Fibroblast of lung (primary cell): ENCODE measurements at regions not wholly inside any gene's neighbourhood (a gene's known extent, or its start where the extent isn't known, plus 50 kb on each side); places are given as distances from the start of the nearest gene placed in this dataset.

Experiments used
- DNase-seq, 2 donors: peaks; one replicate each; pipeline versions ENCODE4 v3.0.0 to v3.0.0-alpha.2; 2010; ENCODE audit warnings: low read depth in 2 of 2
- H2AFZ ChIP-seq: 2 replicates; pipeline ENCODE4 v1.5.1; 2012; ENCODE audit warnings: low read length, control low read depth, inconsistent platforms
- H3K27ac ChIP-seq: 2 replicates; pipeline ENCODE4 v1.5.1; 2011; ENCODE audit warnings: low read length, control low read depth; ENCODE audit not compliant: insufficient read depth
- H3K27me3 ChIP-seq: 2 replicates; pipeline ENCODE4 v1.5.1; 2011; ENCODE audit warnings: mild to moderate bottlenecking, low read length; ENCODE audit not compliant: control insufficient read depth, insufficient read depth
- H3K36me3 ChIP-seq: 2 replicates; pipeline ENCODE4 v1.5.1; 2011; ENCODE audit warnings: low read length; ENCODE audit not compliant: control insufficient read depth, insufficient read depth
- H3K4me1 ChIP-seq: 2 replicates; pipeline ENCODE4 v1.5.1; 2011; ENCODE audit warnings: low read length; ENCODE audit not compliant: control insufficient read depth, insufficient read depth; ENCODE audit errors: extremely low read depth
- H3K4me2 ChIP-seq: 2 replicates; pipeline ENCODE4 v1.5.1; 2011; ENCODE audit warnings: low read length, control low read depth; ENCODE audit not compliant: insufficient read depth; ENCODE audit errors: extremely low read depth
- H3K4me3 ChIP-seq, 4 experiments: fragments of 200-600 bp in 1 of 4; sonication (generic) in 1 of 4; replicated peaks in 1 of 4; 2 replicates each; pipeline ENCODE4 v1.5.1; 2011 to 2016; ENCODE audit warnings: low read length in 4 of 4, low read depth in 3 of 4, mild to moderate bottlenecking in 3 of 4, control low read depth in 2 of 4, inconsistent platforms in 1 of 4, mixed read lengths in 1 of 4; ENCODE audit not compliant: insufficient read depth in 1 of 4; ENCODE audit errors: control extremely low read depth in 1 of 4
- H3K79me2 ChIP-seq: 2 replicates; pipeline ENCODE4 v1.5.1; 2012; ENCODE audit warnings: mild to moderate bottlenecking, low read length, inconsistent platforms; ENCODE audit not compliant: control insufficient read depth, insufficient read depth
- H3K9ac ChIP-seq: 2 replicates; pipeline ENCODE4 v1.5.1; 2011; ENCODE audit warnings: mild to moderate bottlenecking, low read length, control low read depth; ENCODE audit not compliant: insufficient read depth
- H3K9me3 ChIP-seq: 2 replicates; pipeline ENCODE4 v1.5.1; 2012; ENCODE audit warnings: low read depth, low read length; ENCODE audit not compliant: control insufficient read depth, insufficient read depth
- H4K20me1 ChIP-seq: 2 replicates; pipeline ENCODE4 v1.5.1; 2011; ENCODE audit warnings: low read length; ENCODE audit not compliant: control insufficient read depth, insufficient read depth; ENCODE audit errors: extremely low read depth
- EZH2 ChIP-seq: IDR thresholded peaks from 2 replicates; pipeline ENCODE4 v1.5.1; 2012; ENCODE audit warnings: low read length, control low read depth, mild to moderate bottlenecking; ENCODE audit errors: missing control alignments
- TF ChIP-seq, protein P1 (sequence below), 2 donors: IDR thresholded peaks in 1 of 2; conservative IDR thresholded peaks in 1 of 2; 1 replicate in 1 of 2; 2 replicates in 1 of 2; pipeline ENCODE4 v1.5.1; 2011 to 2012; ENCODE audit warnings: low read length in 2 of 2, control low read depth in 1 of 2, inconsistent platforms in 1 of 2, low read depth in 1 of 2, mild to moderate bottlenecking in 1 of 2

DNA sequence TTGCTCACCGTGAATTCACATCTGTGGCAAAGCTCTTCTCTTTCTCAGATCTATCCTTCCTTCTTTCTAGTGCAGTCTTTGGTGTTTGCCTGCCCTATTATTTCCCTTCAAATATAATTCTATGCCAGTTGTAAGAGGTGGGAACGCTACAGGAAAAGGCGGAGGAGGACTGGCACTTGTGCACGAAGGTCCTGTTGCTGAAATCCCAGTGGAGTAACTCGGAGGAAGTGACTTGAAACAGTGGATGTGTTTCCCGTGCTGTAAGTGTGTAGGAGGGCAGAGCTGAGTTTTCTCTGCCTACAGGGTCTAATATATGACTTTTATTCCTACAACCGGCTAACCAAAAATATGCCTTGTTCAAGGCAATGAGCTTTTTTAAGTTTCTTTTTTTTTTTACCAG is 754.8 kb downstream of the QKI start:
- no peaks in the 10 kb centered on the region for H3K9me3 ChIP-seq
- TF ChIP-seq, protein P1, sequence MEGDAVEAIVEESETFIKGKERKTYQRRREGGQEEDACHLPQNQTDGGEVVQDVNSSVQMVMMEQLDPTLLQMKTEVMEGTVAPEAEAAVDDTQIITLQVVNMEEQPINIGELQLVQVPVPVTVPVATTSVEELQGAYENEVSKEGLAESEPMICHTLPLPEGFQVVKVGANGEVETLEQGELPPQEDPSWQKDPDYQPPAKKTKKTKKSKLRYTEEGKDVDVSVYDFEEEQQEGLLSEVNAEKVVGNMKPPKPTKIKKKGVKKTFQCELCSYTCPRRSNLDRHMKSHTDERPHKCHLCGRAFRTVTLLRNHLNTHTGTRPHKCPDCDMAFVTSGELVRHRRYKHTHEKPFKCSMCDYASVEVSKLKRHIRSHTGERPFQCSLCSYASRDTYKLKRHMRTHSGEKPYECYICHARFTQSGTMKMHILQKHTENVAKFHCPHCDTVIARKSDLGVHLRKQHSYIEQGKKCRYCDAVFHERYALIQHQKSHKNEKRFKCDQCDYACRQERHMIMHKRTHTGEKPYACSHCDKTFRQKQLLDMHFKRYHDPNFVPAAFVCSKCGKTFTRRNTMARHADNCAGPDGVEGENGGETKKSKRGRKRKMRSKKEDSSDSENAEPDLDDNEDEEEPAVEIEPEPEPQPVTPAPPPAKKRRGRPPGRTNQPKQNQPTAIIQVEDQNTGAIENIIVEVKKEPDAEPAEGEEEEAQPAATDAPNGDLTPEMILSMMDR (conservative IDR thresholded peaks at IDR 0.05 in 1 of 2, IDR thresholded peaks at IDR 0.05 in 1 of 2; ENCODE audit: low read depth in 1 of 2, low read length in 2 of 2): no peak
- TF ChIP-seq EZH2: no peak
- H3K36me3 ChIP-seq: no peaks in the 10 kb centered on the region

DNA sequence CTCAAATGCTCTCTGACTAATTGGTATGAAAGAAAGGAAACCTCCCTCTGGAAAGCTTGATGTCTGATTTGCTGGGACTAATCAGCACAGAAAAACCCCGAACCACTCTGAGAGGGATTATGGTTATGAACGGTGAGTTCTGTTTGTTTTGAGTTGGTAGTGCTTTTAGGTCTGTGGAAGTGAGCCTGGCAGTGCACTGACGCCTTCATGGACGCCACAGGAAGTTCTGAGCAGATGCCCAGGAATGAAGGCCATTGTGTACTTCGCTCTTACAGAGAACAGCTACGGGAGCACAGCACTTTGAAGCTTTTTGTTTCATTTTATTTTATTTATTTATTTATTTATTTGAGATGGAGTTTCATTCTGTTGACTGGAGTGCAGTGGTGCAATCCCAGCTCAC is 754.1 kb downstream of the QKI start:
- TF ChIP-seq EZH2: no peak
- TF ChIP-seq, protein P1 (conservative IDR thresholded peaks at IDR 0.05 in 1 of 2, IDR thresholded peaks at IDR 0.05 in 1 of 2; ENCODE audit: low read depth in 1 of 2, low read length in 2 of 2): no peak
- H3K4me2 ChIP-seq: no peak overlapping the region
- H3K36me3 ChIP-seq: no peaks in the 10 kb centered on the region
- no peak overlapping the region for H3K4me3 ChIP-seq
- H3K4me1 ChIP-seq: no peaks in the 10 kb centered on the region
- no peaks in the 10 kb centered on the region for H3K79me2 ChIP-seq
- H3K27me3 ChIP-seq: no peaks in the 10 kb centered on the region
- no peaks in the 10 kb centered on the region for H3K9me3 ChIP-seq
- no peak for DNase-seq
- H2AFZ ChIP-seq: no peak overlapping the region
- H4K20me1 ChIP-seq: no peaks in the 10 kb centered on the region
- H3K27ac ChIP-seq: no peak overlapping the region
- H3K9ac ChIP-seq: no peak overlapping the region

More for the DNA sequence above, 754.8 kb downstream of the QKI start:
- Histone ChIP-seq H3K4me2 (no peak overlapping the region), H4K20me1 (no peaks in the 10 kb centered on the region), H3K9ac (no peak overlapping the region), H3K4me3 (no peak overlapping the region), H3K79me2 (no peaks in the 10 kb centered on the region), H3K27me3 (no peaks in the 10 kb centered on the region), H3K27ac (no peak overlapping the region), H3K4me1 (no peaks in the 10 kb centered on the region), H2AFZ (no peak overlapping the region)
- DNase-seq: no peak

DNA sequence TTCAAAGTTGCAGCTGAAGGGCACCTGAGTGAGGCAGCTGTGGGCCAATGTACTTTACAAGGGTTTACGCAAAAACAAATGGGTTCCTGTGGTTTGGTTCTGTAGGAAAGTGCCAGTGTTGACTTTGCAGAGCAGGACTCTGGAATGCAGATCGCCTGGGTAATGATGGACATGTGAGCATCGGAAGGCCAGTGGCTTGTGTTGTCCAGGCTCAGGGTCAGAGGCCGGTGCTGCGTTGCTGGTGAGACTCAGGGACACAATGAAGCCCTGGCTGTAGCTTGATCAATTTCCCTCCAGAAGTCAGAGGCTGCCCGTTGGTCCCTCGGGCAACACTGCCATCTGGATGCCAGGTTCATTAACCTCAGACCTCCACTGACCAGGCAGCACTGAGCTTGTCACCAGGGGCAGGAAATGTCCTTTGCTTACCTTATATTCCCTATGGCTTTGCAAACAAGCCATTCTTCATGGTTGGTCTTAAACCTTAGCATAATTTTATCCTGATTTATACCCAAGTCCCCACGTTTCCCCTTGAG is 753.4 kb downstream of the QKI start:
- TF ChIP-seq EZH2: no peak
- TF ChIP-seq, protein P1 (conservative IDR thresholded peaks at IDR 0.05 in 1 of 2, IDR thresholded peaks at IDR 0.05 in 1 of 2; ENCODE audit: low read depth in 1 of 2, low read length in 2 of 2): no peak
- Histone ChIP-seq H3K36me3 (no peaks in the 10 kb centered on the region), H3K4me1 (no peaks in the 10 kb centered on the region), H4K20me1 (no peaks in the 10 kb centered on the region), H3K4me3 (no peak overlapping the region), H3K27me3 (no peaks in the 10 kb centered on the region), H3K27ac (no peak overlapping the region), H3K9ac (no peak overlapping the region), H3K79me2 (no peaks in the 10 kb centered on the region), H3K4me2 (no peak overlapping the region), H2AFZ (no peak overlapping the region), H3K9me3 (no peaks in the 10 kb centered on the region)
- no peak for DNase-seq
